MM.1S (cell line): ENCODE measurements at regions not wholly inside any gene's neighbourhood (a gene's known extent, or its start where the extent isn't known, plus 50 kb on each side); places are given as distances from the start of the nearest gene placed in this dataset.

Experiments used
- DNase-seq: peaks from one replicate; pipeline ENCODE4 v3.0.0-alpha.2; 2015
- H2AFZ ChIP-seq: fragments of 300-600 bp; sonication (generic); 2 replicates; pipeline ENCODE4 v1.6.0; 2016; ENCODE audit warnings: antibody characterized with exemption, low read length
- H3F3A ChIP-seq: fragments of 300-600 bp; sonication (generic); 2 replicates; pipeline ENCODE4 v1.6.1; 2016; ENCODE audit warnings: mild to moderate bottlenecking, antibody characterized with exemption, low read length, moderate library complexity, mixed read lengths; ENCODE audit not compliant: insufficient read depth
- H3K27ac ChIP-seq: fragments of 300-600 bp; sonication (generic); 2 replicates; pipeline ENCODE4 v1.5.1; 2016; ENCODE audit warnings: mild to moderate bottlenecking, low read length
- H3K27me3 ChIP-seq: fragments of 300-600 bp; sonication (generic); replicated peaks from 2 replicates; pipeline ENCODE4 v1.6.0; 2016; ENCODE audit warnings: low read length; ENCODE audit not compliant: insufficient read depth
- H3K36me3 ChIP-seq: fragments of 300-600 bp; sonication (generic); replicated peaks from 2 replicates; pipeline ENCODE4 v1.6.1; 2016; ENCODE audit warnings: mild to moderate bottlenecking, low read length, mixed read lengths; ENCODE audit not compliant: insufficient read depth
- H3K4me1 ChIP-seq: fragments of 300-600 bp; sonication (generic); 2 replicates; pipeline ENCODE4 v1.6.1; 2016; ENCODE audit warnings: low read length, mixed read lengths
- H3K4me2 ChIP-seq: fragments of 300-600 bp; sonication (generic); 2 replicates; pipeline ENCODE4 v1.6.0; 2016; ENCODE audit warnings: low read depth, low read length
- H3K4me3 ChIP-seq: fragments of 300-600 bp; sonication (generic); 2 replicates; pipeline ENCODE4 v1.5.1; 2016; ENCODE audit warnings: low read length, mixed read lengths
- H3K79me2 ChIP-seq: fragments of 300-600 bp; sonication (generic); 2 replicates; pipeline ENCODE4 v1.6.1; 2016; ENCODE audit warnings: mixed run types, low read length, mixed read lengths
- H3K9ac ChIP-seq: fragments of 300-600 bp; sonication (generic); 2 replicates; pipeline ENCODE4 v1.6.1; 2016; ENCODE audit warnings: low read length, mixed read lengths
- H3K9me2 ChIP-seq: fragments of 300-600 bp; sonication (generic); replicated peaks from 2 replicates; pipeline ENCODE4 v1.6.1; 2016; ENCODE audit warnings: mild to moderate bottlenecking, low read length, mixed read lengths; ENCODE audit not compliant: insufficient read depth
- H3K9me3 ChIP-seq: fragments of 300-600 bp; sonication (generic); replicated peaks from 2 replicates; pipeline ENCODE4 v1.6.1; 2016; ENCODE audit warnings: mild to moderate bottlenecking, low read length, mixed read lengths; ENCODE audit not compliant: insufficient read depth
- H4K20me1 ChIP-seq: fragments of 300-600 bp; sonication (generic); 2 replicates; pipeline ENCODE4 v1.6.1; 2016; ENCODE audit warnings: mild to moderate bottlenecking, low read length, moderate library complexity, mixed read lengths; ENCODE audit not compliant: insufficient read depth
- CTCF ChIP-seq: fragments of 300-600 bp; sonication (generic); IDR thresholded peaks from 2 replicates; pipeline ENCODE4 v1.5.1; 2016; ENCODE audit warnings: antibody characterized with exemption, low read length, mixed read lengths
- EZH2 ChIP-seq: fragments of 300-600 bp; sonication (generic); optimal IDR thresholded peaks from 2 replicates; pipeline ENCODE3; 2017; ENCODE audit warnings: low read depth, mild to moderate bottlenecking, antibody characterized with exemption, low read length, mixed read lengths
- EZH2phosphoT487 ChIP-seq: fragments of 300-600 bp; sonication (generic); IDR thresholded peaks from 2 replicates; pipeline ENCODE4 v1.6.1; 2018; ENCODE audit warnings: antibody characterized with exemption, low read length

DNA sequence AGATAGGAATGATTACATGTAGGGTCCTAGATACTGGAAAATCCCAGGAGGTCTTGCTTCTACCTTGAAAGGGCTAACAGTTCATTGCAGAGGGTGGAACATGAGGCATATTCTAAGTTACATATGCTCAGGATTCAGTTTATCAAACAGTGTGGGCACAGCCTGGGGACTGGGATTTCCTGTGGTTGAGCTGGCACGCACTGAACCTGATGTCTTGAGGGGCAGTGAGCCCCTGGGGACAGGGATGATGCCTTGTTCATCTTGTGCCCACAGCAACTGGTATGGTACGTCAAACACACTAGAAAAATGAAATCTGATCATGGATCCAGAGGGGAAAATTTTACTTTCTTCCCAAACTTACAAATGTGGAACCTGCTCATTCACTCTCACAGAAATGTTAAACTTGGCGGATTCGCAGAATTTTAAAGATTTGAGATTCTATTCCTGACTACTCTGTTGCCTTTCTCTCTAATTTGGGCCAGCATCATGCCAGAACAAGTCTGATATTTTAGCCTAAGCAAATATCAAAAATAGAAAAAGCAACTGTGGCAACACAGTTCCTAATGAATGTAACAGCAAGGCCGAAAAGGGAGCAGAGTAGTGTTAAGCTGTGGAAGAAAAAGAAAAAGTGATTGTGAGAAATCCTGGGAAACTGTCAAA, 68.2 kb upstream of the COL24A1 start:
- no peak for DNase-seq
- TF ChIP-seq CTCF: no peak
- Histone ChIP-seq H3K9me2 (no peaks in the 10 kb centered on the region), H3K9me3 (no peaks in the 10 kb centered on the region), H3K27ac (no peak overlapping the region), H3K9ac (no peak overlapping the region), H3K36me3 (no peaks in the 10 kb centered on the region), H3F3A (no peaks in the 10 kb centered on the region), H2AFZ (no peak overlapping the region), H3K4me3 (no peak overlapping the region), H3K27me3 (no peaks in the 10 kb centered on the region), H4K20me1 (no peaks in the 10 kb centered on the region), H3K79me2 (no peaks in the 10 kb centered on the region), H3K4me1 (no peaks in the 10 kb centered on the region), H3K4me2 (no peak overlapping the region)

GRCh38 chr1:86218859-86219258, 62.3 kb upstream of the COL24A1 start:
- Histone ChIP-seq H4K20me1 (no peaks in the 10 kb centered on the region), H3K4me1 (no peaks in the 10 kb centered on the region), H3K36me3 (no peaks in the 10 kb centered on the region), H3K9me3 (no peaks in the 10 kb centered on the region), H3K27ac (no peak overlapping the region), H3K9me2 (no peaks in the 10 kb centered on the region), H3K4me3 (no peak overlapping the region), H3K4me2 (no peak overlapping the region), H3K79me2 (no peaks in the 10 kb centered on the region), H3K9ac (no peak overlapping the region), H2AFZ (no peak overlapping the region), H3F3A (no peaks in the 10 kb centered on the region), H3K27me3 (no peaks in the 10 kb centered on the region)
- no peak for DNase-seq
- TF ChIP-seq EZH2 (no peak), EZH2phosphoT487 (no peak), CTCF (no peak)

DNA sequence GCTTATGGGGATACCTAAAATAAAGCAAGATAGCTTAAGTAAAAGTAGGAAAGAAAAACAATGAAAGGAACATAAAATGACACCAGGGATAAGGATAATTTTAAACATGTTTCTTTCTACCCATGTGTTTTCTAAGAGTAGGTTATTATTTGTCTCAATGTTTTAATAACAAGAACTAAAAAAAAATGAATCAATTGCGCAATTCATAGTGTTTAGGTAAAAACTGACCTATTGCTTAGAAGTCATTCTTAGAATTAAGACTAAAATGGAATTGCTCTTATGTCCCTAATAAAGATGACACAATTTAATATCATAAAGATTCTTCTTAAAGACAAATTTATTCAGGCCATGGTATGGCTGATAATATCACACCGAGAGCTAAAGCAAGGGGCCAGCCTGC, 58.0 kb upstream of the COL24A1 start:
- Histone ChIP-seq H3K9ac (no peak overlapping the region), H3K79me2 (no peaks in the 10 kb centered on the region), H4K20me1 (no peaks in the 10 kb centered on the region), H3K4me2 (no peak overlapping the region), H3K4me3 (no peak overlapping the region), H3K27ac (no peak overlapping the region), H3K36me3 (no peaks in the 10 kb centered on the region), H3F3A (no peaks in the 10 kb centered on the region), H3K9me2 (no peaks in the 10 kb centered on the region), H3K9me3 (no peaks in the 10 kb centered on the region), H3K4me1 (no peaks in the 10 kb centered on the region), H3K27me3 (no peaks in the 10 kb centered on the region), H2AFZ (no peak overlapping the region)
- DNase-seq: no peak
- TF ChIP-seq EZH2phosphoT487 (no peak), CTCF (no peak), EZH2 (no peak)
